RWPE2 (cell line): ENCODE measurements at regions not wholly inside any gene's neighbourhood (a gene's known extent, or its start where the extent isn't known, plus 50 kb on each side); places are given as distances from the start of the nearest gene placed in this dataset.
"Not testable (repeated sequence)": the region's sequence is repeated elsewhere in the genome, so short reads cannot be mapped to it uniquely, and the experiment has no call there.

Experiments
- ATAC-seq: fragments of 200-7000 bp; cut with Tn5 transposase; 3 replicates; pipeline ENCODE4 v1.9.1; 2021; ENCODE audit warnings: low read depth
- DNase-seq: peaks from one replicate; pipeline ENCODE4 v3.0.0-alpha.2; 2020; ENCODE audit warnings: low spot score
- H3K27ac ChIP-seq: fragments of 450-650 bp; 2 replicates; pipeline ENCODE4 v1.5.1; 2017; ENCODE audit warnings: mild to moderate bottlenecking; ENCODE audit not compliant: poor library complexity, severe bottlenecking
- H3K27me3 ChIP-seq: fragments of 250-450 bp; sonication (Bioruptor Pico); 2 replicates; pipeline ENCODE4 v1.5.1; 2021; ENCODE audit warnings: mild to moderate bottlenecking, moderate library complexity; ENCODE audit not compliant: insufficient read depth, poor library complexity, severe bottlenecking
- H3K36me3 ChIP-seq: fragments of 250-450 bp; sonication (Bioruptor Pico); 2 replicates; pipeline ENCODE4 v1.5.1; 2020; ENCODE audit warnings: low read depth, mild to moderate bottlenecking, moderate library complexity
- H3K4me1 ChIP-seq: fragments of 250-450 bp; sonication (Bioruptor Pico); 2 replicates; pipeline ENCODE4 v1.5.1; 2021; ENCODE audit warnings: mild to moderate bottlenecking, moderate library complexity; ENCODE audit not compliant: insufficient read depth, poor library complexity, severe bottlenecking
- H3K4me3 ChIP-seq: fragments of 250-450 bp; sonication (Bioruptor Pico); 2 replicates; pipeline ENCODE4 v1.5.1; 2021; ENCODE audit warnings: mild to moderate bottlenecking, moderate library complexity; ENCODE audit not compliant: severe bottlenecking
- H3K9me3 ChIP-seq: fragments of 250-450 bp; sonication (Bioruptor Pico); 2 replicates; pipeline ENCODE4 v1.5.1; 2021; ENCODE audit warnings: mild to moderate bottlenecking, moderate library complexity; ENCODE audit not compliant: severe bottlenecking
- TF ChIP-seq, protein P1 (sequence below): fragments of 450-650 bp; IDR thresholded peaks from one replicate; pipeline ENCODE4 v1.5.1; 2017; ENCODE audit warnings: mild to moderate bottlenecking, moderate library complexity; ENCODE audit not compliant: poor library complexity, severe bottlenecking

GRCh38 chr13:108060111-108060510 lies 155.2 kb downstream of the LIG4 start:
- TF ChIP-seq, protein P1, sequence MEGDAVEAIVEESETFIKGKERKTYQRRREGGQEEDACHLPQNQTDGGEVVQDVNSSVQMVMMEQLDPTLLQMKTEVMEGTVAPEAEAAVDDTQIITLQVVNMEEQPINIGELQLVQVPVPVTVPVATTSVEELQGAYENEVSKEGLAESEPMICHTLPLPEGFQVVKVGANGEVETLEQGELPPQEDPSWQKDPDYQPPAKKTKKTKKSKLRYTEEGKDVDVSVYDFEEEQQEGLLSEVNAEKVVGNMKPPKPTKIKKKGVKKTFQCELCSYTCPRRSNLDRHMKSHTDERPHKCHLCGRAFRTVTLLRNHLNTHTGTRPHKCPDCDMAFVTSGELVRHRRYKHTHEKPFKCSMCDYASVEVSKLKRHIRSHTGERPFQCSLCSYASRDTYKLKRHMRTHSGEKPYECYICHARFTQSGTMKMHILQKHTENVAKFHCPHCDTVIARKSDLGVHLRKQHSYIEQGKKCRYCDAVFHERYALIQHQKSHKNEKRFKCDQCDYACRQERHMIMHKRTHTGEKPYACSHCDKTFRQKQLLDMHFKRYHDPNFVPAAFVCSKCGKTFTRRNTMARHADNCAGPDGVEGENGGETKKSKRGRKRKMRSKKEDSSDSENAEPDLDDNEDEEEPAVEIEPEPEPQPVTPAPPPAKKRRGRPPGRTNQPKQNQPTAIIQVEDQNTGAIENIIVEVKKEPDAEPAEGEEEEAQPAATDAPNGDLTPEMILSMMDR = no peak
- no peaks in the 10 kb centered on the region for H3K4me1 ChIP-seq
- H3K9me3 ChIP-seq = no peaks in the 10 kb centered on the region
- no peak overlapping the region for H3K27ac ChIP-seq
- no peak overlapping the region for H3K4me3 ChIP-seq
- no peak for ATAC-seq
- DNase-seq = no peak
- no peaks in the 10 kb centered on the region for H3K27me3 ChIP-seq
- no peaks in the 10 kb centered on the region for H3K36me3 ChIP-seq

GRCh38 chr13:108056278-108056677 lies 159.1 kb downstream of the LIG4 start:
- Histone ChIP-seq H3K9me3 (no peaks in the 10 kb centered on the region), H3K27me3 (no peaks in the 10 kb centered on the region), H3K27ac (no peak overlapping the region), H3K4me1 (no peaks in the 10 kb centered on the region), H3K36me3 (no peaks in the 10 kb centered on the region), H3K4me3 (no peak overlapping the region)
- TF ChIP-seq, protein P1 = no peak
- DNase-seq = no peak
- ATAC-seq = no peak

- Histone ChIP-seq H3K9me3 (no peaks in the 10 kb centered on the region), H3K4me3 (no peak overlapping the region), H3K27ac (no peak overlapping the region), H3K36me3 (no peaks in the 10 kb centered on the region), H3K27me3 (peaks cover 7% of the 10 kb centered on the region), H3K4me1 (no peaks in the 10 kb centered on the region)
- TF ChIP-seq, protein P1 = no peak
- ATAC-seq = no peak
- no peak for DNase-seq
Observed at GRCh38 chr13:108049211-108049610, 166.1 kb downstream of the LIG4 start.

GRCh38 chr13:108044954-108045353 lies 170.4 kb downstream of the LIG4 start:
- no peaks in the 10 kb centered on the region for H3K4me1 ChIP-seq
- ATAC-seq (no peak), DNase-seq (no peak)
- H3K27ac ChIP-seq = no peak overlapping the region
- TF ChIP-seq, protein P1 = no peak
- no peaks in the 10 kb centered on the region for H3K36me3 ChIP-seq
- peaks cover 7% of the 10 kb centered on the region for H3K27me3 ChIP-seq
- no peaks in the 10 kb centered on the region for H3K9me3 ChIP-seq
- H3K4me3 ChIP-seq = no peak overlapping the region

- not testable (repeated sequence) for H3K27ac ChIP-seq, H3K4me3 ChIP-seq, H3K36me3 ChIP-seq, DNase-seq, H3K27me3 ChIP-seq, H3K9me3 ChIP-seq, ATAC-seq, H3K4me1 ChIP-seq
Observed at GRCh38 chr13:108042866-108043265, 172.5 kb downstream of the LIG4 start.
